CD4-positive, alpha-beta T cell (primary cell): ENCODE measurements at regions not wholly inside any gene's neighbourhood (a gene's known extent, or its start where the extent isn't known, plus 50 kb on each side); places are given as distances from the start of the nearest gene placed in this dataset.

Experiments used
- ATAC-seq: fragments of 200-7000 bp; cut with Tn5 transposase; one replicate; pipeline ENCODE4 v1.10.0; 2022; ENCODE audit warnings: mild to moderate bottlenecking; ENCODE audit not compliant: poor library complexity
- CTCF ChIA-PET: fragments of 350-600 bp; sonication (Branson Sonifier 250); formaldehyde crosslinking; loops from one replicate; lab custom pipeline; 2021; ENCODE audit warnings: antibody characterized with exemption, inconsistent platforms; lab: Charles Lee
- POLR2A ChIA-PET: fragments of 350-600 bp; sonication (Branson Sonifier 250); formaldehyde crosslinking; loops from one replicate; lab custom pipeline; 2021; ENCODE audit warnings: antibody characterized with exemption, inconsistent platforms; lab: Charles Lee
- DNase-seq, 14 experiments: peaks; one replicate each; pipeline ENCODE4 v3.0.0-alpha.2; 2013 to 2020; ENCODE audit warnings: mixed read lengths in 2 of 14
- H3K27ac ChIP-seq, 2 donors: one replicate each; pipeline versions ENCODE4 v1.5.1 to v1.7.0; 2013; ENCODE audit warnings: low read length in 2 of 2, low read depth in 1 of 2, mild to moderate bottlenecking in 1 of 2
- H3K27me3 ChIP-seq, 2 experiments: 1 replicate in 1 of 2; 2 replicates in 1 of 2; pipeline versions ENCODE4 v1.6.1 to v1.7.0; 2013; ENCODE audit warnings: low read length in 2 of 2, control low read depth in 1 of 2, mild to moderate bottlenecking in 1 of 2, moderate library complexity in 1 of 2; ENCODE audit not compliant: insufficient read depth in 2 of 2, control insufficient read depth in 1 of 2
- H3K36me3 ChIP-seq: one replicate; pipeline ENCODE4 v1.6.1; 2013; ENCODE audit warnings: low read length, control low read depth; ENCODE audit not compliant: insufficient read depth
- H3K4me1 ChIP-seq: one replicate; pipeline ENCODE4 v1.6.1; 2013; ENCODE audit warnings: low read length, control low read depth; ENCODE audit not compliant: insufficient read depth
- H3K4me3 ChIP-seq: one replicate; pipeline ENCODE4 v1.5.1; 2013; ENCODE audit warnings: mild to moderate bottlenecking, low read length, moderate library complexity
- H3K9me3 ChIP-seq, 2 experiments: 1 replicate in 1 of 2; 2 replicates in 1 of 2; pipeline versions ENCODE4 v1.6.1 to v1.7.0; 2013; ENCODE audit warnings: low read length in 2 of 2, mild to moderate bottlenecking in 2 of 2, control low read depth in 1 of 2, moderate library complexity in 1 of 2; ENCODE audit not compliant: control insufficient read depth in 1 of 2, insufficient read depth in 1 of 2
- H3K27ac Mint-ChIP-seq: one replicate; pipeline ENCODE4 v1.8.0; 2020; ENCODE audit warnings: mixed read lengths
- H3K27me3 Mint-ChIP-seq: one replicate; pipeline ENCODE4 v1.8.0; 2021; ENCODE audit warnings: mixed read lengths
- H3K36me3 Mint-ChIP-seq: one replicate; pipeline ENCODE4 v1.8.0; 2021; ENCODE audit warnings: low read depth, mixed read lengths
- H3K4me1 Mint-ChIP-seq: one replicate; pipeline ENCODE4 v1.8.0; 2021; ENCODE audit warnings: low read depth, mixed read lengths
- H3K4me3 Mint-ChIP-seq: one replicate; pipeline ENCODE4 v1.8.0; 2020; ENCODE audit warnings: mild to moderate bottlenecking, mixed read lengths
- H3K9me3 Mint-ChIP-seq: one replicate; pipeline ENCODE4 v1.8.0; 2020; ENCODE audit warnings: mixed read lengths
- CTCF ChIP-seq: fragments of 200-600 bp; IDR thresholded peaks from one replicate; pipeline ENCODE4 v1.8.0; 2022; ENCODE audit warnings: antibody characterized with exemption, mild to moderate bottlenecking
- intact Hi-C, 2 experiments: fragments of 100-400 bp; cut with DNase I in 1 of 2; cut with micrococcal nuclease in 1 of 2; formaldehyde crosslinking; loops; one replicate each; pipeline versions ENCODE4 v1.15.1 to v1.9.0; 2023 to 2025; cut with DNase I, micrococcal nuclease

GRCh38 chr1:5621692-5622091 is 370.5 kb downstream of the NPHP4 start:
- ChIA-PET POLR2A (no interaction called here), CTCF (no interaction called here)
- H3K36me3 ChIP-seq = no peaks in the 10 kb centered on the region
- H3K27ac Mint-ChIP-seq = no peak overlapping the region
- H3K36me3 Mint-ChIP-seq = no peaks in the 10 kb centered on the region
- intact Hi-C loops = no loop called here
- no peak for TF ChIP-seq CTCF
- H3K4me1 Mint-ChIP-seq = no peaks in the 10 kb centered on the region
- H3K27me3 ChIP-seq = peaks cover 0 to 2% of the 10 kb centered on the region in 2 experiments
- H3K27ac ChIP-seq = no peak overlapping the region
- ATAC-seq (no peak), DNase-seq (no peak)
- no peak overlapping the region for H3K4me3 ChIP-seq
- H3K27me3 Mint-ChIP-seq = peaks cover 48% of the 10 kb centered on the region
- H3K9me3 Mint-ChIP-seq = no peaks in the 10 kb centered on the region
- H3K4me3 Mint-ChIP-seq = no peak overlapping the region
- H3K9me3 ChIP-seq = peaks cover 0 to 3% of the 10 kb centered on the region in 2 experiments
- no peaks in the 10 kb centered on the region for H3K4me1 ChIP-seq

- no peak for ATAC-seq
- intact Hi-C loops = no loop called here
- Mint-ChIP-seq H3K27ac (no peak overlapping the region), H3K4me1 (no peaks in the 10 kb centered on the region), H3K27me3 (peaks cover 53% of the 10 kb centered on the region), H3K36me3 (no peaks in the 10 kb centered on the region), H3K4me3 (no peak overlapping the region), H3K9me3 (no peaks in the 10 kb centered on the region)
- Histone ChIP-seq H3K4me3 (no peak overlapping the region), H3K4me1 (no peaks in the 10 kb centered on the region), H3K27ac (no peak overlapping the region), H3K9me3 (peaks cover 0 to 4% of the 10 kb centered on the region in 2 experiments), H3K36me3 (no peaks in the 10 kb centered on the region), H3K27me3 (peaks cover 0 to 2% of the 10 kb centered on the region in 2 experiments)
- no peak for DNase-seq
- TF ChIP-seq CTCF = no peak
- ChIA-PET POLR2A (no interaction called here), CTCF (no interaction called here)
Measured at GRCh38 chr1:5620997-5621396, 371.2 kb downstream of the NPHP4 start.

- peaks cover 0 to 2% of the 10 kb centered on the region in 2 experiments for H3K27me3 ChIP-seq
- intact Hi-C loops = no loop called here
- Mint-ChIP-seq H3K4me1 (no peaks in the 10 kb centered on the region), H3K36me3 (no peaks in the 10 kb centered on the region), H3K4me3 (no peak overlapping the region), H3K9me3 (no peaks in the 10 kb centered on the region), H3K27me3 (peaks cover 50% of the 10 kb centered on the region), H3K27ac (no peak overlapping the region)
- TF ChIP-seq CTCF = no peak
- no peak overlapping the region for H3K27ac ChIP-seq
- no peaks in the 10 kb centered on the region for H3K4me1 ChIP-seq
- CTCF ChIA-PET = no interaction called here
- POLR2A ChIA-PET = no interaction called here
- ATAC-seq = no peak
- no peaks in the 10 kb centered on the region for H3K36me3 ChIP-seq
- H3K9me3 ChIP-seq = peaks cover 0 to 8% of the 10 kb centered on the region in 2 experiments
- no peak for DNase-seq
- H3K4me3 ChIP-seq = no peak overlapping the region
Measured at GRCh38 chr1:5620418-5620817, 371.8 kb downstream of the NPHP4 start.
